Ecto neural progenitor cell (in vitro differentiated cells): ENCODE measurements at regions not wholly inside any gene's neighbourhood (a gene's known extent, or its start where the extent isn't known, plus 50 kb on each side); places are given as distances from the start of the nearest gene placed in this dataset.
A peak's percentile ranks its signal among the peaks of the same experiment; 100 is the strongest.

Source experiments
- DNase-seq: peaks from one replicate; pipeline ENCODE4 v3.0.0-alpha.2; 2018; ENCODE audit warnings: low spot score

DNA sequence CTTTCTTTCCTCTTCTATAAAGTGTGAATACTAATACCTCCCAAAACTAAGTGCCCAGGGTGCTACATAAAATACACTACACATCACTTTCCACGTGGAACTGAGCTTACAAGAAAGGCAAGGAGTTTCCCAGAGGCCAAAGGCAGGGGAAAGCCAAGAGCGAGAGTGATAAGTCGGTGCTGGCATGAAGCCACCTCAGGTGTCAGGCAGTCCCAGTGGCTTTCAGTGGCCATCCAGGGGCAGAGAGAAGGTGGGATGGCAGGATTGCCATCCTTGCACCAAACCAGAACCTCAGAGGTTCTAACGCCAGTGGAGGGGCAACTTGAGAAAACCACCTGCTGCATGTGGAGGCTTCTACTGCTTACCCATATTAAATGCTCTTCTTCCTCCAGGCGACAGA lies 79.7 kb upstream of the DIO3 start:
- peak; percentile 36 for DNase-seq

DNA sequence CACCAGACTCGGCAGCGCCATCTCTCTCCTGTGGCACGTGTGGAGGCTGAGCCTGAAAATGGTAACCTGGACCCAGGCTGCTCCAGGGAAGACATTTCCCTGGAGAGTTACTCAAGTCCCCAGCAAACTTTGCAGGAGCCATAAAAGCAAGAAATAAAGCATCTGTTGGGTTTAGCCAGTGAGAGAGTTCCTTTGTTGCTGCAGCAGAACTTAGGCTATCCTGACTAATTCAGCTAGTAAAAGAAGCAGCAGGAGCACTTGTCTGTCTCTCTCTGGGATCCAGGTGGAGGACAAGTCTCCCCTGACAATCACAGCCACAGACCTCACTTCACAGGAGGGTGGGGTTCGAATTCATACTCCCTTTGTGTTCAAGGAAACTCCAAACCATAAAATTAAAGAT lies 79.2 kb upstream of the DIO3 start:
- DNase-seq = no peak

DNA sequence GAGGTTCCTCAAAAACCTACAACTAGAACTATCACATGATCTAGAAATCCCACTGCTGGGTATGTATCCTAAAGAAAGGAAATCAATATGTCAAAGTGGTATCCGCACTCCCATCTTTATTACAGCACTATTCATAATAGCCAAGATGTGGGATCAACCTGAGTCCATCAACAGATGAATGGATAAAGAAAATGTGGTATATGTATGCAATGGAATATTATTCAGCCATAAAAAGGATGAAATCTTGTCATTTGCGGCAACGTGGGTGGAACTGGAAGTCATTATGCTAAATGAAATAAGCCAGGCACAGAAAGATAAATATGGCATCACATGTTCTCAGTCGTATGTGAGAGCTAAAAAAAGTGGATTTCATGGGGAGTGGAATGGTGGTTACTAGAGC lies 77.5 kb upstream of the DIO3 start:
- DNase-seq = no peak

DNA sequence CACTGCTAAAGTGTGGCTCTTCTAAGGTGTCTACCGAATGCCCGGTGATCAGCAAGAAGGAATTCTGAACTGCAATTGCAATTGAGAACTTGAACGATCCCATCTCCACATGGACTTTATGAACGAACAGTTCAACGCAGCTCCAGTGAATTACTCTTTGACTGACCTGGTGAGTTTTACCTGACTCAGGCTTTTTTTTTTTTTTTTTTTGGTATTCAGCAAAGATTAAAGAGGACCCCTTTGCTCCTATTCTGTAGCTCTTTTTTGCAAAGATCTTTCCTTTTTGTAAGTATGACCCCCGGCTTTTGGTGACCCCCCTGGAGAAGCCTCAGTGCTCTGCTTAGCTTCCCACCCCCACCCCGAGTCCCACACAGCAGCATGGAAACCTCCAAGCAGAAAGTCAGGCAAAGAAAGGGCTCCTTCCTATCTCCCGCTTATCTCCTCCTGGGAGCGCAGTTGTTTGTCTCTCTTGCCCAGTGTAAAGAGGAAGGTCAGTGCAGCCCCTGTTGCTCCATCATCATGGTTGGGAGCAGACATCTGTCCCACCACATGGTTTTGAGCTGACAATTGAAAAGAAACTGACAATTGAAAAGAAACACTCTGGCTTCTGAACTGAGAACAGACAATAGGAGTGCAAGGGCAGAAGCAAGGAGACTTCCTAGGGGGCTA lies 72.1 kb upstream of the DIO3 start:
- peak; percentile 17 for DNase-seq

DNA sequence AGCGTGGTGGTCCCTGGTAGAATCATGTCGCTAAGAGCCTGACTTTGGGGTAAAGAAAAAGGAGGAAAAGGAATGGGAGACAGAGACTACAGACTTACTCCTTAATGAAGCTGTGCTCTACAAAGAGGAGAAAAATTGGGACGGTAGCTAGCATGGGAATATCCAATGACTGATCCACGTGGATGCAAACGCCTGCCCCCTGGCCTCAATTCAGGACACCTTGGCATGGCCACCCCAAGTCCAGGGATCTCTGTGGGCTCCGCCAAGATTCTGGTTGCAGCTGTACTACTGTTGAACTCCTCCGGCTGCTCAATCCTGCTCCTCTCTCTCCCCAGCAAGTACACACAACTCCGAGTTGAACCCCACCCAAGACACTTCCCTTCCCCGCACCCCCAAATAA lies 70.5 kb upstream of the DIO3 start:
- DNase-seq = peak; percentile 25

DNA sequence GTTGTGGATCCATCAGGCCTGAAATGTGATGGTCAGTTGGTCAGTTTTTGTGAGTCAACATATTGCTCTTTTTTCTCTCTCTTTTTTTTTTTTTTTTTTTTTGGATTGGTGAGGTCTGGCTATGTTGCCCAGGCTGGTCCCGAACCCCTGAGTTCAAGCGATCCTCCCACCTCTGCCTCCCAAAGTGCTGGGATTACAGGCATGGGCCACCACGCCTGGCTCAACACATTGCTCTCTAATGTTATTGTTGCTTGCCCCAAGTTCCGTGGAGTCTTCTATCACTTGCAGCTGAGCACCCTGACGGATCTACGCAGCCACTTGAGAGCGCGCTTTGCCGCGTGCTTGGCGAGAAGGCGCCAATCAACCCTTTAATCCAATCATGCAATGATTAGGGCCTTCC lies 69.5 kb upstream of the DIO3 start:
- peak; percentile 24 for DNase-seq

DNA sequence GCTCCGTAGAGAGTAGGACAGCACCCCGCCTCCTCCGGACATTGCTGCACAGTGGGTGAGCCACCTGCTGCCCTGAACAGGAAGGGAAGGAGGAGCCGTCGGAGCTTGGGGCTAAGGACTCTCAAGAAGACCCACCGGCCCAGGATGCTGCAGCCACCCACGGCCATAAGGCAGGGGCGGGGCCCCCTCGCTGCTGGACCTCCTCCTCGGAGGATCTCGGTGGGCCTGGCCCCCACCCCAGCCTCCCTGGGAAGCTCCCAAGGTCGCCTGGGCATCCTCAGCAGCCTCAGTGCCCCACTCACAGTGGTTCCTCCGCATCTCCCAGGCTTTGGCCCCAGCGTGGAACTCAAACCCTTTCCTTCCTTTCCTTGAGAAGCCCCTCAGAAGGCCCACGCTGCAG lies 68.6 kb upstream of the DIO3 start:
- peak; percentile 29 for DNase-seq

DNA sequence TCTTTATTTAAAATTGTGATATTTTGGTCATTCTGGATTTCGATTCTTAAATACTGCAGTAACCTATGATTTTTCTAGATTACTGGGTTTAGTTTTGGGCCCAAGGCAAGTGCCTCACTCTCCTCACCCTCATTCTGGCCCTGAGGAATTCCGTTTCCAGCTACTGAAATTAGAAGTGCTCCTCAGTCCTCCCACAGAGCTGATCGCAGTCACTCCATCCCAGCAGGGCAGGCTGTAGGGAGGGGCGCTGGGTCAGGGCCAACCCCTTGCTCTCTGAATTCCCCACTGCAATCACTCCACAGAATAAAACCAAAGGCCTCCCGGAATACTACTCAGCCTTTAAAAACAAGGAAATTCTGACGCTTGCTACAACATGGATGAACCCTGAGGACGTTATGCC lies 66.5 kb upstream of the DIO3 start:
- peak; percentile 20 for DNase-seq

DNA sequence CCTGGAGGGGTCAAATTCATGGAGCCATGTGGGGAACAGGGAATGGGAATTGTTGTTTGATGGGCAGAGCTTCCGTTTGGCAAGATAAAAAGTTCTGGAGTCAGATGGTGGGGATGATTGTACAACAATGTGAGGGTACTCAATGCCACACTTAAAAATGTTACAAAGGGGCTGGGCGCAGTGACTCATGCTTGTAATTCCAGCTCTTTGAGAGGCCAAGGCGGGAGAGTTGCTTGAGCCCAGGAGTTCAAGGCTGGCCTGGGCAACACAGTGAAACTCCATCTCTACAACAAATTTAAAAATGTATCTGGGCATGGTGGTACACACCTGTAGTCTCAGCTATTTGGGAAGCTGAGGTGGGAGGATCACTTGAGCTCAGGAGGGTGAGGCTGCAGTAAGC lies 66.0 kb upstream of the DIO3 start:
- no peak for DNase-seq

DNA sequence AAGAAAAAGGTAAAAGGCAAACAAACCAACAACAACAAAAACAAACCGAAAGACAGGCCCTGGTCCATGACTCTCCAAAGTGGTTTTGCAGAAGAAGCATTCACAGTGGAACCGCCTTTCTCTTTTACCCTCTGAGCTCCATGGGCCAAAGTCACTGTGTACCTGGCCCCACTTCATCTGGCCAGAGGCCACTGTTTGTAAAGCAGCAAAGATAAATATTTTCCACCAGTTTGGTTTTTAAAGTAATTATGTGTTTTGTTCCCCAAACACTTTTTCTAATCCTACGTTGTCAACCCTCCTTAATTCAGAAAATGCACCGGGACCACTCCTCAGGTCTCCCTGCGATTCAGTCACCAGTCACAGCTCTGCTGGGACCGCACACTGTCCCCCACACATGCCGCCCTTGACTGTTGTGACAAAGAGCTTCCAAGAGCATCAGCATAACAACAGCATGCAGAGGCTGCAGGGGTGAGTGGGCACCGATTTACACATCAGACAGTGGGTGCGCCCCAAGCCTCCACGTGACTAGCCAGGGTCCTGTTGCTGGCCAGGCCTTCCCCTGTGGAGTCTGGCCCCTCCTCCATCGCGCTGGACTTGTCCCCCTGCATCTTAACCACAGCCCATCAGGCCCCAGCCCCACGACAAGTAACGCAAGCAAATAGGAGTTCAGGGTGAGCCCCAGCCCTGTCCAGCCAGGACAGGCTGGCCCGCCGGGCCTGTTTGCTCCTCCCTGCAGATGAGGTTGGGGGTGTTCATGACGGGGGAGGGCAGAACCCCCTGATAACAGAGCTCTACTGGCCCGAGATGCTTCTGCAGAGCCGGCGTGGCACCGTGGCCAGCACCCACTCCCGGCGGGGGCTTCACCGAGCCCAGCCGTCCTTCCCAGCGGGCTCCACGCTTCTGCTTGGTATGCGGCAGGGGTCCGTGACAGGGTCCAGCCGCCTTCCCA lies 65.2 kb upstream of the DIO3 start:
- DNase-seq = peak; percentile 46

DNA sequence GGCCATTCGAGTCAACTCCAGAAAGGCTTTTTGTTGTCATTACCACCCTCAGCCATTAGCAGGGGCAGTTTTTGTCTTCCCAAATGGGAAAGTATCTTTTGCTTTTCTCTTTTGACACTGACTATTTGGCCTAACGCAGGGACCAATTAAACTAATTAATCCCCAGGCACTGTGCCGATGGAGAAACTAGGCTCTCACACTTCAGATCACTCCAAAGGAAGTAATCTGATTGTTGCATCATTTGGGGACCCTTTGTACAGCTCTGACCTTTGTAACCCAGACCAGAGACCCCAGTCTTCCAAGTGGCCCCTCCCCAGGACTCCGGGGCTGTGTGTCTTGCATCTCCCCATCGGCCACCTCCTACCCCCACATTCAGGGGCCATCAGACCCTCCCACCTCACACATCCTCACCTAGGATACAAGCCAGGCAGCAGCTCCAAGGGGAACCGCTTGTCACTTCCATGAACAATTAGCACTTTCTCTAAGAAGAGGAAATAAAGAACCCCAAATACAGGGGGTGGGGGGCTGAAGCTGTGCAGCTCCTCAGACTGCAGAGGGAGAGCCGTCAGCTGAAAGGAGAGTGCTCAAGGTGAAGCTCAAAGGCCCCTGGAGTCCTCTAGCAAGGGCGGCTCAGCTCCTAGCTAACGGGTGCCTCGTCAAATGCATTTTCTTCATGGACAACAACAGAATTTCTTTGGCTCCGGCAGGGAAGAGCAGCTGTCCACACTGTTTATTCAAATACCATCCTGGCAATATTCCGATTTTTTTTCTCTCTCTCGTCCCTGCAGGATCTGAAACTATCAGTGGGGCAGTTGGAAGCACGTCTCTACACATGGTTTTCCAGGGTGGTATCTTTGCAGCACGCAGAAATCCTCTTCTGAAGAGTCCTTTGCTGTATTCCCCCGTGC lies 64.3 kb upstream of the DIO3 start:
- DNase-seq = peak; percentile 41

DNA sequence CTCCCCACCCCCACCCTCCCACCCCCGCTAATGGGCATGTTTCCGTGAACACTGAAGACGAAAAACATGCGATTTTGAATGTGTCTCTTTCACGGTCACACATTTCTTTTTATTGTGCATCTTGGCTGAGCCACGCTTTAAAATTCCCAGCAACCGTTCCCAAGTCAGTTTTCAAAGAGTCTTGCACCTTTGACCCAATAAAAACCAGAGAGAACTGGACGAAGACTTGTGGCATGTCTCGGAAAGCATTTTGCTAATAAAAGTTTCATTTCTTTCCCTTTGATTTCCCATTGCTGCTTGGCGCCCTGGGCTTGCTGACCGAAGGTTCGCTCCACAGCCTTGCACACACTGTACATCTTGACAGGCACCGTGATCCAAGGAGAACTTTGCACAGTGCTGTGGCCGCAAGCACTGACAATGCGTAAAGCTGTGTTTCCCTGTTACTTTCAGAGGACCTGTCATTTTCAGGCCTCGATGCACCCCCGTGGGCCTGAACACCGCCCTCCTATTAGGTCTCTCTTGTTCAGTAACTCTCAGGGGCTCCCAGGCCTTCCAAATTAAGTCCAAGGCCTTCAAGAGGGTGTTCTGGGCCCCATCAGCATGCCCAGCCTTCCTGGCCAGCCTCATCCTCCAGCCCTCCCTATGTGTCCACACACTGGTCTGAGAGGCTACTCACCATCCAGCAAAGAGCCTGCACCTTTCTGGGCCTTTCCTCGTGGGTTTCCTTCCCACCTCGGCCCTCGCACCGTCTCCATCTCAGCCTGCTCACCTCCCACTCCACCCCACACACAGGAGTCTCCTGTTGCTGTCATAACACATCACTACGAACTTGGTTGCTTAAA lies 63.4 kb upstream of the DIO3 start:
- DNase-seq = peak; percentile 16

DNA sequence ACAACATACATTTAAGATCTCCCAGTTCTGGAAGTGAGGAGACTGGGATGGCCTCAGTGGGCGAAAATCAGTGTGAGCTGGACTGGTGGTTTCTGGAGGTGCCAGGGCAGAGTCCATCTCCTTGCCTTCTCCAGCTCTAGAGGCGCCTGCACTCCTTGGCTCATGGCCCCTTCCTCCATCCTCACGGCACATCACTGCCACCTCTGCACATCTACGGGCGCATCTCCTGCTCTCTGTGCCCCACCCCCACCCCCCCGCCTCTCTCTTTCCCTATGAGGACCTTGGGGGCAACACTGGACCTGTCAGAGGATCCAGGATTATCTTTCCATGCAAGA lies 62.8 kb upstream of the DIO3 start:
- DNase-seq = peak; percentile 24

DNA sequence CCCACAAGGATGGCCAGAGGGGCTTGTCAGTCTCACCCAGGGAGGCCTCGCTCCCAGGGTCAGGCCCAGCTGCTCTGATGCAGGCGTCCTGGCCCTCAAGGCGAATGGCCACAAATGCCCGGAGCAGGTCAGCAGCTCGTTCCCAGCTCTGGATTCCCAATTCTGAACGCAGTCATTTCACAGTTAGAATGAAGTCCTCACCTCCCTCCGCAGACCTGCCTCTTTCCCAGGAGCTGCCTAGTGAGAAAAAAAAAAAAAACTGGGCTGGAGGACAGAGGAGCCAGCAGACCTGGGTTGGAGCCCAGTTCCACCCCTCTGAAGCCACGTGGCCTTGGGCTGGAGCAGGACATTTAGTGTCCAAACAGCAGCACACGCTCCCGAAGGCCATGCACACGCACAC lies 62.2 kb upstream of the DIO3 start:
- no peak for DNase-seq

DNA sequence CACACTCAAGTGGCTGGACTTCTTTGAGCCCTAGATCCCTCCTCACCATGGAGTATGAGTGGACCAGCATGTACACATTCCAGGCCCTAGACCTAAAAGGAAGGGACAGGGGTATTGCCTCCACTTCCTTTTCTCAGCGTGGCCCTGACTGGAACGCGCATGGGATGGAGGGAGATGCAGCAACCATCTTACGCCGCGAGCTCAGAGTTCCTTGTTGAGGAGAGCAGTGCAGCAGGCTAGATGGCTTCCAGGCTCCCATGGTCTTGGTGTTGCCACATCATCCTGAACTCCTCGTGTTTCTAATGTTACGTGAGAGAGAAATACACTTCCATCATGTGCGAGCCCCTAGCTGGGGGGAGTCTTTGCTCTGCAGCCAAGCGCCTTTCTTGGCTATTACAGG lies 61.8 kb upstream of the DIO3 start:
- peak; percentile 16 for DNase-seq

DNA sequence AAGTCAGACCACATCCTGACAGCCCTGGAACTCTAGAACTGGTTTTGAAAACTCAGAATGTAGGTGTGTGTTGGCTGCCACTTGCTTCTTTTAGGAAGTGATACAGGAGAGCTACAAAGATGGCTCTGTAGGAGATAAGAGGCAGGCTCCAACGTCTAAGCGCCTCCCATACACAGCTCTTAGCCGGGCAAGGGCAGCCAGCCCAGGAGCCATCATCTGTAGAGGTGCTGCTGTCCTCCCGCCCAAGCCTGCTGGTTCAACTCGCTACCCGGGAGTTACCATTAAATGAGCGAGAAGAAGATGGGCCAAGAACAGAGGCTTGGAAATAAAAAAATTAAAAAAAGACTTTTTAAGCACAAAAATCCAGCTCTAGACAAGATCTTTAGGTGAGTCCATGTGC lies 61.2 kb upstream of the DIO3 start:
- DNase-seq = no peak

DNA sequence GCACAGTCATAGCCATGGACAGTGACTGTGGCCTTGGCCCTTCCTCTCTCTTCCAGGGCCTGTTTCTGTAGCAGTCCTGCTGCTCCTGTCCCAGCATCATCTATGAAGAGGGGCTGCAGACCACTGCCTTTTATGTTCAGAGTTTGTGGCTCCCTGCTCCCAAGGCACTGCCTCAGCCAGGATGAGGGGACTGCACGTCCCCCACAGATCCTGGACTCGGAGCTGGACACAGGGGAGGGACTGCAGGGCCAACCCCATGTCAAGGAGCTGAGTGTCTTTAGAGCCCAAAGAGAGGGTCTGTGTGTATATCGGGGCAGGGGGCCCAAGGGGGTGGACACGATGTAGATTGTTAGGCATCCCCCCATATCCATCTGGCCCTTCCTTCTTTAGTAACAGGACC lies 60.6 kb upstream of the DIO3 start:
- DNase-seq = peak; percentile 26

DNA sequence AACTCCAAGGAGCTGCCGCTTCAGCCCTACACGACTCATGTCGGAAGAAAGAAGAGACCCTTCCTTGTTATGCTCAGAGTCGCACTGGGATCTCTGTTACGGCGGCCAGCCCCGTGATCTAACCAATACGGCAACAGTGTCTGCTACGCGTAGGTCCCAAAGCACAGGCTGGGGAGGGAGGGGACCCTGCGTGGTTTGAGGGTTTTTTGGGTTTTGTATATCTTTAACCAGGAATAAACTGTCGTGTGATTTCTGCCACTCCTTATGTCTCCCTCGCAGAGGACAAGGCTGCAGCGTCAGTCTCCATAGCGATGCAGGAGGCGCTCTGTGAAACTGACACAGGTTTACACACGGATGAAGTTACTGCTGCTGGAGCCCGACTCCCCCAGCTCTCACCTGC lies 60.0 kb upstream of the DIO3 start:
- DNase-seq = peak; percentile 47

DNA sequence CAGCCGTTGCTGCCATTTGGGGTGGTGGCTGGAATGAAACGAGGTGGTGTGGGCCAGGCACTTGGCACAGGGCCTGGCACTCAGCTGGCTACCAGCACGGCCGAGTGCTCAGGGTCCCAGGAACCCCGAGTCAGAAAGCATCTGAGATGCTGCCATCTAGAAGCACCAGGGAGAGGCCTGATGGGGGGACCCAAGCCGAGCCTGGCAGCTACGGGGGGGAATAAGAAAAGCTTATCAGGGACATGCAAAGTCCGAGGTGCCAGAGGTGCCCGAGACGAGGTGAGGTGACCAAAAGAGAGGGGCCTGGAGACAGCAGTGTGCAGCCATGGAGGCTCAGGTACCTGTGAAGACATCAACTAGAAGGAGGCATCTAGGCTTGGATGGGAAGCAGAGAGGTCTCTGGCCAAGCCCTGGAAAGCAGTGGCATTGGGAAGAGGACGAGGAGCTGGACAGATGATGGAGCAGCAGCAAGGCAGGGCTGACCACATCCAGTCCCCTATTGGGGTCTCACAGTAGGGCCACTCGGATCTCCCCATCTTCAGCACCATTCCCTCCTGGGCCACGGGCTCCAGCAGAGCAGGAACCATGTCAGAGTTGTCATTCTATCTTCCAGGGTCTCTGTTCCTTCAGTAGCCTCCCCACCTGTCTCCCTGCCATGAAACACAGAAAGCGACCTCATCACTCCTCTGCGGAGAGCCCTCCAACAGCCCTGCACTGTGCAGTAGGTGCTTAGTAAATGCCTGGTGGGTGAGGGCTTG lies 59.3 kb upstream of the DIO3 start:
- DNase-seq = peak; percentile 27

DNA sequence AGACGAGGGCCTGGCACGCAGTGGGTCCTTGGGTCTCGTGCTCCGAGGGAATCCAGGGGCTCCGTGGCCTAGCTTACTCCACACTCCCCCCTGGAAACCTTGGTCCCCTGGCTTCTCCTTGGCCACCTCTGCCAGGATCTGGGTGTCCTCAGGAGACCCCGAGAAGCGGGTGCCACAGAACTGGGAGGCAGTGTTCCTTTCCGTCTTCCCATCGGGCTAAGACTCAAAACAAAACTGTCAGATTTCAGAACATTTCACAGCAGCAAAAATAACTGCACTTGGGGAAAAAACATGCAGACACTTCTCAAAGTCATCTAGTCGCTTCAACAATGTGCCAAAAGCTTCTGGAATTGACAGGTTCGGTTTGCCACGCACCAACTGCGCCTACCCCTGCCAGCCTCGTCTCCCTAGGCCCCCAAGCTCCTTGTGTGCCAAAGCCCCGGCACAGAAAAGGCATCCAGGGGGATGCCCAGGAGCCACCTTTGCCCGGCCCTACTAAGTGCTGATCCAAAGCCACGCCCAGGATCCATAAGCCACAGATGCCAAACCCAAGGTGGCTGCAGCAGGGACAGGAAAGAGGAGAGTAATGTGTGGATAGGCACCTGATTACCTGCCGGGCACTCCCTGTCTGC lies 58.4 kb upstream of the DIO3 start:
- DNase-seq = peak; percentile 34
